ENCODE measurements at regions not wholly inside any gene's neighbourhood (a gene's known extent, or its start where the extent isn't known, plus 50 kb on each side); places are given as distances from the start of the nearest gene placed in this dataset.

GRCh38 chr14:101368629-101369028, 192.7 kb upstream of the DIO3 start:
- no peak for TF ChIP-seq CTCF (IDR thresholded peaks at IDR 0.05)
- TF ChIP-seq ZFX (IDR thresholded peaks at IDR 0.05; ENCODE audit: borderline replicate concordance) = no peak

Data from 22Rv1 (cell line).